ENCODE measurements at regions not wholly inside any gene's neighbourhood (a gene's known extent, or its start where the extent isn't known, plus 50 kb on each side); places are given as distances from the start of the nearest gene placed in this dataset.

DNA sequence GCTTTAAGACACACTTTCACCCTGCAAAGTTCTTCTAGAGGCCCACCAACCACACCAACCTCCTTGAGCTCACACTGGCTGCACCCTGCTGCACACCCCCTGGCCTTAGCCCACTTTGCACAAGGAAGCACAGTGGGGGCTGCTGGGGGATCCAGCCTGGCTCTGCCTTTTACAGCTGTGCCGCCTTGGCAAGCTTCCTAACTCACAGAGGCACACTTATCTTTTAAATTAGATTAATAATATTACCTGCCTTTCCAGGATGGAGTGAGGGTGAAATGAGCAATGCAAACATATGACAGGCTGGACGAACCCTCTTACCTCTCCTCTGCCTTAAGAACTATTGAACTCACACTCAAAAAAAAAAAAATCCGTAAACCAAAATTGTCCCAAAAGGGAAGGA is 715.8 kb upstream of the ID2 start:
- DNase-seq: no peak

DNA sequence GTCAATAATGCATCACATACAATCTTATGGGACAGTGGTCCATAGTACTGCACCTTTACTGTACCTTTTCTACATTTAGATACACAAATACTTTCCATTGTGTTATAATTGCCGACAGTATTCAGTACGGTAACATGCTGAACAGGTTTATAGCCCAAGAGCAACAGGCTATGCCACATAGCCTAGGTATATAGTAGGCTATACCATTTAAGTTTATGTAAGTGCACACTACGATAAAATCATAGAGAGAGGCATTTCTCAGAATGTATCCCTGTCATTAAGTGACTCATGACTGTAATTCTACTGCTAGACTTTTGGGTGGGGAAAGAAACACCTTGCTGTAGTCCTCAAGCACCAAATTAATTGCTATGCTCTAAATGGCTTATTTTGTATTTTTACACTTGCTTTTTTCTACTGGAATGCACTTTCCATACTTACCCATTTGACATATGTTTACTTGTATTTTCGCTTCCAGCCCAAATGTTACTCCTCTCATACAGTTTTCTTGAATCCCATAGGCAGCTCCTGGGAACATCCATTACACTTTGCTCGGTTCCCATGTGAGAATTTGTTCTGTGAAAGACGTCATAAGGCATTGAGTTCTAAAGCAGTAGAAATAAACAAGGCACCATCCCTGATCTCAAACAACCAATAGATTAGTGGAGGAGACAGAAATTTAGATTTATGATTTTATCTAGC is 714.0 kb upstream of the ID2 start:
- no peak for DNase-seq

DNA sequence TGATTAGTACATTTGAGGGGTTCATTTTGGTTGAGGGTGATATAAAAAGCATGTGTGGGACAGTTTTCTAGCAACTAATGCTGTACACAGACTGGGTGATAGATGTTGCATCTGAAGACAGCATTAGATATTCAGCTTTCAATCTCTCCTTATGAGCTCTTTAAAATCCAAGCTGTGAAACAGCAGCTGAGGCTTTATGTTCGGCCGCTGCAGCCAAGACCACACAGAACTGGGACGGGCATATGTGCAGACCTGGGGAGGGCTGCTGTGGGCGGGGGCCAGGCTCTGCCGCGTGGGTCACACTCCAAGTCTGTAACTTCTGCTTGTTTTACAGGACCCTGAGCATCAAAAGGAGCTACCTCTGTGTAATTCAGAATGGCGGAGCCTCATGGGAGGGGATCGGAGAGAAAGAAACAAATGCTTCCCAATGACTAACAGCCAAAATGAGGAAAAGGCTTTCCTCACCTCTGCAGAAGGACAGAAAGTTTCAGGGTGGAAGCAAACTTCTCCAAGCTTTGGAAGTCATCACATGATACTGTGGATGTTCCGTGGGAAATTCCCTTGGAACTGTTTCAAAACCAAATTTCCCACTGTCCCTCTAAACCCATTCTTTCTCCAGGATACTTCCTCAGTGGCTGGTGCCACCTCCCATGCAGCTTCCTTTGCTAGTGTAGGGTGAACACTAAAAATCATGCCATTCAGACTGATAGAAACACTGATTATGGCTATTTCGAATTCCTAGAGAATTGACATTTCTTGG is 711.9 kb upstream of the ID2 start:
- DNase-seq: no peak

DNA sequence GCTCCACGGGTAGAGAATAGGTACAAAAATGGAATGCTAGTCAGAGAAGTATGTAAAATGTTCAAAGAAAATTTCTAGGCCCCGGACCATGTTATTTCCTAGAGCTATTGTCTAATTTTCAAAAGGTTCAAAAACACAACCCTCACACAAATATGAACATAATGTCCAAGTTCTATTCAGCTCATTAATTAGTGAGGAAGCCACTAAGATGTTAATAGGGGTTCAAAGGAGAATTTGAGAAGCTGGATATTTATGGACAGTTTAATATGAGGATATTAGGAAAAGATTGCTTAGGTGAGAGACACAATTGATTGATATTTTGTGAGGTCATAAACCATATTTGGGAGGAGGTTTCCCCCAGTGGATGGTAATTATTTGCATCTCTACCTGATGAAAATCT is 710.6 kb upstream of the ID2 start:
- no peak for DNase-seq

DNA sequence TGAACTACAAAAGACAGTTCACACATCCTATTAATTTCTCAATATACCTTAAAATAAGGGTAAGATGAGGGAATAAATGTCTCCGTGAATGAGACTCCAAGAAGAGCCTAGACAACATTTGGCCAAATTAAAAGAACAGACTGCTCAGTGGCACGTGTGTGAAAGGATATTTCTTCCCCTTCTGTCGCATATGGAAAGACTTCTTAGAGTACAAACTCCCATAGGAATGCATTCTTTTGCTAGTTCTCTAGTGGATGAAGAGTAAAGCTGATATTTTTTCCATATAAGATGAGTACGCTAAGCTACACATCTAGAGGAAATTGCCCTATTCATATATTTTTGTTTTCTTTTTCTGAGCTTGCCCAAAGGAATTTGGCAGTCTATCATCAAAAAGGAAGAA is 710.0 kb upstream of the ID2 start:
- DNase-seq: peak in 2 of 3 donors; percentile 33 to 55

DNA sequence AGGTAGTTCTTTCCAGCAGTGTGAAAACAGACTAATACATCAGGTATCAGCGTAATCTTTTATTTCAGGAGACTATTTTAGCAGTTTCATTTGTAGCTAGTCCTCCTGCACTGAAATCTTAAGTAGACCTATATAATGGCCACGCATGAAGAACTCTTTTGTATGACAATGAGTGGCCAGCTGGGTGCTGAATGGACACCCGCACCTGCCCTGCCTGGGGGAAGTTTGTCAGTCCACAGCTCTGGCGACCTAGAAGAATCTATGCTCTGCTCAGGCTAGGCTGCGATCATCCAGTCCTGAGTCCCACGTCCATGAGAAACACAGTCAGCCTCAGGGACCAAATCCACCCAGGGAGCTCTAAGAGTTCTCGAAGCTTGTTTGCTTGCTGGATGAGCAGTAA is 709.2 kb upstream of the ID2 start:
- DNase-seq: no peak

DNA sequence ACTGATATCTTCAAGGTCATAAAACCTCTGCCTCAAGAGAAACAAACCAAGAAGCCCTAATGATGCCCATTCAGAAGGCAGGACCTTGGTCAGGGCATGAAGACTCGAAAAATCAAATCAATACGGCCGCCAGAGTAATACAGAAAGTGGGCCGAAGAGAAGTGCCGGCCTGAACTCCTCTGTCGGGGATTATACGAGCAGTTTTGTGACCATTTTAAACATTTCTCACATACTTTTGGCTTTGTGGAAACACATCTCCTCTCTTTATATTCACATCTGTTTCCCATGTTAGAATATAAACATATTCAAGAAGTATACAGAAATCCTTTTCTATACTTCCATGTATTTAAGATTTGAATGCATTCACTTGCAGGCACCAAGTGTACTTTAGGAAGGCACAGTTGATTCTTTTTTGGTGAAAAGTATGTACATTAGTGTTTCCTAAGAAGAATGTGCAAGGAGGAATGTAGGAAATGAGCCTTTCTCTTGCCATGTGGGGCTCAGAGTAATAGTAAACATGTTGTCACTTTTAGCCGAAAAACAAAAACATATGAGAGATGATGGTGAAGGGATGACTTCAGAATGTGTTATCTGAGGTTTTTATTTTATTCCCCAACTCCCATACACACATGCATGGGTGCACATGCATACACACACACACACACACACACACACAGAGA is 707.9 kb upstream of the ID2 start:
- no peak for DNase-seq

DNA sequence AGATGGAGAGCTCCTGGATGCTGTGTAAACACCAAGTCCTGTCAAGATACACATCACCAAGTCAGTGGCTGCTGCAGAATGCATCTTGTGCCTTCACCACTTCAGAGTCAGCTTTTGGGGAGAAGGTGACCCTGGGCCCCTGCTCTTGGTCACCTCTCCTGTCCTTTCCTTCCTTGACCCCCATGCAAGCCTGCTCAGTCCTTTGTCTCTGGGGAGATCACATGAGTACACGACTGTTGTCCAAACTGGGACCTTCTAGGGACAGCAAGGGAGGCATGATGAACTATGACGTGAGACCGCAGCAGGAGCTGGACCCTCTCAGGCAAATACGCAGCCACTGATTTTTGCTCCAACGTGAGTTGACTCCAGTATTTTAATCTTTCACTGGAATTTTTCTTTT is 706.9 kb upstream of the ID2 start:
- no peak for DNase-seq

DNA sequence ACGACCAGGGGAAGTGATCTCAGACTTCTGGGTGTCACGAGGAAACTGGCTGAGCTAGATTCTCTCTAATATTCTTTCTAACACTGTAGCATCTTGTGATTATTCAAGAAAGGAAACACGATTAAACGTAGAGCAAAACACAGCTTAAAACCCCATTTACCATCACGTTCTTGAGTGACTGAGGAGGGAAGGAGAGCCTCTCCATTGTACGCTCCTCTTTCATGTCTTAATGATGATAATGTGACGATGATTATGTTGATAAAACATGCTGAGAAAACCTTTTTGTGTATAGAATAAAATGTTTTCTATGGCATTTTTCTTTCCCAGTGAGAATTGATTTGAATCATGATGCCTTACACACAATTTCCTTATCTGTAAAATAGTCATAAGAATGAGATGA is 705.6 kb upstream of the ID2 start:
- DNase-seq: no peak

DNA sequence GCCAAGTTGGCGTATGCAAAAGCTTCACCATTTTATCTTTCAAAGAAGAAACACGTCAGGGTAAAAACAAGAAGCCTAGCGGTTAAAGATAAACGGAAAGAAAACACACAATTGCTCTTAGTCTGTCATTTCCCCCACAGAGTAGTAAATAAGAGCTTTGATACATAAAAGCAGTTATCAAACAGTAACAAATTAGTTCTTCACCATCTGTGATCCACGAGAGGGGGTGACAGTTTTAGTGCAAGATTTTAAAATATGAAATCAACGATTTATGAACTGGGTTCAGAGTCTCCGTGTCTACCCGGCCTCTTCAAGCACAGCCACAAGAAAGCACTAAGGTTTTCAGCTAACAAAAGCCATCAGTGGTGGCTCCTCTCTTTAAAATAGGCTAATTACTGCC is 703.9 kb upstream of the ID2 start:
- DNase-seq: no peak

DNA sequence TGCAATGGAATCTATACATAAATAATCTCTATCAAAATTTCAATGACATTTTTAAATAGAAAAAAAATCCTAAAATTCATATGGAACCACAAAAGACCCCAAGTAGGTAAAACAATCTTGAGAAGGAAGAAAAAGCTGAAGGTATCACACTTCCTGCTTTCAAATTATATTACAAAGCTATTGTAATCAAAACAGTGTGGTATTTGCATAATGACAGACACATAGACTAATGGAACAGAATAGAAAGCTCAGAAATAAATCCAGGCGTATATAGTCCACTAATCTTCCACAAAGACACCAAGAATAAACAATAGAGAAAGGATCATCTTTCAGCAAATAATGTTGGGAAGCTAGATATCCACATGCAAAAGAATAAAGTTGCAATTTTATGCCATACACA is 699.8 kb upstream of the ID2 start:
- DNase-seq: no peak

DNA sequence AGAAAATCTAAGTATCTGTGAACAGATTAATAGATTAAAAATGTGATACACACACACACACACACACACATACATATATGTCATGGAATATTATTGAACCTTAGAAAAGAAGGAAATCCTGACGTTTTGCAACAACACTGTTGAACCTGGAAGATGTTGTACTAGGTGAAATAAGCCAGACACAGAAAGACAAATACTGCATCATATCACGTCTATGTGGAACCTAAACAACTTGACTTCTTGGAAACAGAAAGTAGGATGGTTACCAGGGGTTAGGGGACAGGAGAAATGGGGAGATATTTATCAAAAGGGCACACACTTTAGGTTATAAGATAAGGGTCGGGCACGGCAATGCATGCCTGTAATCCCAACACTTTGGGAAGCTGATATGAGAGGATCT is 698.4 kb upstream of the ID2 start:
- DNase-seq: no peak

DNA sequence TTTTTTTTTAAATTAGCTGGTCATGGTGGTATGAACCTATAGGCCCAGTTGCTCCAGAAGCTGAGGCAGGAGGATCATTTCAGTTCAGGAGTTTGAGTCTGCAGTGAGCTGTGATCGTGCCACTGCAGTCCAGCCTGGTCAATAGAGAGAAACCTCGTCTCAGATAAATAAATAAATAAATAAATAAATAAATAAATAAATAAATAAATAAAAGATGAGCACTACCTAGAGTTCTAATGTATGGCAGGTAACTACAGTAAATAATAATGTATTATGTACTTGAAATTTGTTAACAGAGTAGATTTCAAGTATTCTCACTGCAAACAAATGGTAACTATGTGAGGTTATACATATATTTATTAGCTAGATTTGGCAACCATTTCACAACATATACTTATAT is 697.9 kb upstream of the ID2 start:
- DNase-seq: no peak

DNA sequence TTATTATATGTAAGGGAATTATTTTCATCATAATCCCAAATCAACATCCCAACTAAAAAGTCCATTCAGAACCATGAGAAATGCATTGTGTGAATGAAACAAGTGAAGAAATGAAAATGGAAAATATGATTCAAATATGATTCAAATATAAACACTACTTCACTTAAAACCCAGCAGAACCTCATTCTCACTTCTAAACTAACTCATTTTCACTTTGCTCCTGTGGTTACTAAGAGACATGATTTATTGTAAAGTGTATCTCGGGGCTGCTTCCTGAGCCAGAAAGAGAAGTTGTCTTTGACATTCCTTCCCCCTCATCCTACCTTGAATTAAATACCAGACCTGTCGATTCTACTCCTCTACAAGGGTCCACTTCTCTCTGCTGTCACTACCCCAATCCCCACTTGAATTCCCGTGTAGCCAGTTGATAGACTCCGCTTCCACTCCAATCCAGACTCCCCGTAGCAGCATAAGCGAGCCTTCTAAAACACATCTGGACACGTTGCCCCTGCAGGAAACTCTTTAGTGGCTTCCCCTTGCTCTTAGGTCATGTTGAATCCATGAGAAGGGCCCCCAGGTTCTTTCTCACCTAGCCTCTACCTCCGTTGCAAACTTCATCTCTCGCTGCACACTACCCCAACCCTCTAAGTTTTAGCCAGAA is 697.0 kb upstream of the ID2 start:
- no peak for DNase-seq

DNA sequence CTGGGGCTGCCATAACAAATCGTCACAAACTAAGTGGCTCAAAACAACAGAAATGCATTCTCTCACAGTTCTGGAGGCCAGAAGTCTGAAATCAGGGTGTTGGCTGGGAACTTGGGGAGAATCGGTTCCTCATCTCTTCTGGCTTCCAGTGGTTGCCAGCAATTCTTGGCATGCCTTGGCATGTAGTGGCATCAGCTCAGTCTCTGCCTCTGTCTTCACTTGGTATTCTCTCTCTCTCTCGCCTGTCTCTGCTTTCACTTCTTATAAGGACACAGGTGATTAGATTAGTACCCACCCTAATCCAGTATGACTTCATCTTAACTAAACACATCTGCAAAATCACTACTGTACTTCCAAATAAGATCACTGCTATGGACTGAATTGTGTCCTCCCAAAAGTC is 695.4 kb upstream of the ID2 start:
- no peak for DNase-seq

DNA sequence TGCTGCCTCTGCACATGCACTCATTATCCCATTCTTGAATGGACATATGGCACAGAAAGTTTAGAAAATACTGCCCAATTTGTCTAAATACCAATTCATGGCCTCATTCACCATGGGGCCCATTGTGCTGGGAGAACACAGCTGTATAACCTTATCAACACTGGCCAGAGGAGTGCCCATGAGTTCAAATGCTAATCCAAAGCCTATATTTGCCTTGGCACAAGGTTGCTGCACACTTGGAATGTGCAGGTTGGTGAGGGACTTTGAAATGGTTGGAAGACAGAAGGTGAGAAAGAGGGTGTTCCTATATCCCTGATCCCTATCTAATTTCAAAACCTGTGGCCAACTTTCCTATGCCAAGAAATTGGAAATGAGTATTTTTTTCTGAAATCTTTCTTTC is 693.9 kb upstream of the ID2 start:
- no peak for DNase-seq

DNA sequence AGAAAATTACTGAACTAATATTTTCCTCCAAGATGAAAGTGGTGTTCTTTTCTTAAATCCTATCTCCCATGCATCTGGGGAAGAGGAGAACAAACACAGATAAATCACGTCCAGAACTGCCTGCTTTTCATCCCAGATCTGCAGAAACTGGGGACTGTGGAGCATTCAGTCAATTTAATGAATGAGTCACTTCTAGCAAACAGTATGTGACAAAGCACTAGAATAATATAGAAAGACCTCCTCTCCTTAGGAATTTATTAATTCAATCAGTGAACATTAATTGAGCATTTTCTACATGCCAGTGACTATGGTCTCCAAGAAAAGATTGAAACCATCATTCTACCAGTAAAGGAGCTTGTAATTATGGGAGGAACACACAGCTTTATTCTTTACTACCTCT is 693.4 kb upstream of the ID2 start:
- no peak for DNase-seq

DNA sequence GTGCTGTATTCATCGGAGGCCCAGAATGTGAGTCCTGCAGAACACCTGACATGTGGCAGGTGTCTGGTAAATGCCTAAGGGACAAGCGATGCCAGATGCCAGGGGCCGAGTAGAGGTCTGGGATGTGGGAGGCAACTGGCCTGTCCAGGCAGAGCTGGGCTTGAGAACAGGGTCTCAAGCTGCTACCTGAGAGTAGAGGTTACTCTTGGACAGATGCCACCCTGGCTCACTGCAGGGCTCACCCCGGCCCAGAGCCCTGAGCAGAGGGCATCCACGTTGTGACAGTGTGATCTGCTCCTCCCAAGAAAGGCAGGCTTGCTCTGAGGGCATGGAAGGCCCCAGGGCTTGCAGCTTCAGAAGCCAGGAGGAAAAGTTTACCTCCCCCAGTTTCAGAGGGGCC is 692.0 kb upstream of the ID2 start:
- no peak for DNase-seq

DNA sequence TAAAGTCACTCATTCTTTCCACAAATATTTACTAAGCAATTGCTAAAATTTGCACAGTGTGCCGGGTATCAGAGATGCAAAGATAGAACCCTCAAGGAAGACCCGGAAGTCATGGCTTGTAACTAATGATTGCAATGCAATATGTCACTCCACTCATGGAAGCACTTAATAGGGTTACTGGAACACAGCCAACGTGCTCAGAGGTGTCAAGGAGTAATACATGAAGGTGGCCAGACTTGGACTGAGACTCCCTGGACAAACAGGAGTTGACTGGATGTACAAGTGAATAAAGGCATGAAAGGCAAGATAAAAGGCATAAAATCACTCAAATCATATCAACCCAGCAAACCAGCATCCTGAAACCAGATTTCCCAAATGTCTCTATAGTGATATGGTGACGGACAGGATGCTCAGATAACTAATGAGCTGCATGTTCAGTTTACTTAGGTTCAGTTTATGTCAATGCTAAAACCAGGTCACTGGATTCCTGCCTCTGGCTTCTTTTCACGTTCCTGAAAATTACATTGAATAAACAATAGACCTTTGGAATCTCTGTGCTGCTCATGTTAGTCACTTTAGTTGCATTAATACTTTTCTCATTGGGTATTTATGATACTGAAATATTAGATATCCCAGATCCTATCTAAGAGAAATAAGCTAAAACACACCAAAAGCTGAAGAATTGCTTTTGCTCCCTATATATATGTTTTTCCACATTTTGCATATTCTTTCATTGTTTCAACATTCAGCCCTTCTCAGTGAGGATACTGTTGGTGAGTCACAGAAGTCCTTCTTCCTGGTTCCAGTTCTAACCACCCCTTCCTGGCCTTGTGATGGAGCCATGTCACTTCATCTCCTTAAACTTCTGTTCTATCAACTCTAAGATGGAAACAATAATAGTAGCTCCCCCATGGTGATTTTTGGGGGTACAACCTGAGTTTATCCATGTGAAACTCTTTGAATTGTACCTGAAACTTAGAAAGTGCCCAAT is 688.9 kb upstream of the ID2 start:
- DNase-seq: no peak

DNA sequence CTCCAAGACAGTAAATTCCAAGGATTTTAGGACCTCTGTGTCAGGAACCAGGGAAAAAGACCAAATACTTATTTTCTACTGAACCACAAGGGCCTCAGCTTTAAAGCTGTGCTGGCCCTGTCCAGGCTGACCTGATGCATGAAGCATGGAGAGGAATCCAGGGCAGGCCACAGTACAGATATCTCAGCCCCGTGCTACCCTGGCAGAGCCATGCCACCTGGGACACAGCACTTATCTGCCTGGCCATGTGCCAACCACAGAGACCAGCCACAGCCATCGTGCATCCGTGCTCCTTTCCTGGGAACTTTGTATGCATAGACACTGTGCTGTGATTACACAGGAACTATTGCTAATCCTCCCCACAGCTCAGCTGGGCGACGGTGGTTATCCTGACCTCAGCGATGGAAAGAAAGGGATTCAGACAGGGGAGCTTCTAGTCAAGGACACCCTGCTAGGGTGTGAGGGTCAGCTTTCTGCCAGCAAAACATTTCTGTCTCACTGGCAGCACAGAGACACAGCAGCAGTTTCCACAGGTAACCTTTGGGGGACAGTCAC is 687.4 kb upstream of the ID2 start:
- DNase-seq: no peak

DNA sequence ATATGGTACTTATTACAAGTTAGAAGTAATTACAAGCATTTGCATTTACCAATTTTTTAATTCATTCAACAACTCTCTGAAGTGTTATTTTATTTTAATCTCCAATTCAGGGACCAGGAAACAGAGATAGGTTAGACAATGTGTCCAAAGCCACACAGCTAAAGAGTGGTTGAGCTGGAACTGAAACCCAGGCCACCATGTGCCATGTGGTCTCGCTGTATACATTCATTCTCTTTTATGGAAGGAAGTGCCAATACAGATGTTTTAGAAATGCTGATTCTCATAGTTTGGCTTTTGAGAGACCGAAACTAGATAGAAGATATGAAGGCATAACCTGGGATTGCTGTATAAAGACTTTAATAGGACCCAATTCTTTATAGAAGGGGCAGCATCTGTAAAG is 684.6 kb upstream of the ID2 start:
- no peak for DNase-seq
